Upper lobe of right lung (tissue), 1 donor: ENCODE measurements at regions not wholly inside any gene's neighbourhood (a gene's known extent, or its start where the extent isn't known, plus 50 kb on each side); places are given as distances from the start of the nearest gene placed in this dataset.

ENCODE experiments used
- ATAC-seq: fragments of 200-7000 bp; cut with Tn5 transposase; one replicate; pipeline ENCODE4 v1.9.1; 2020; ENCODE audit warnings: mild to moderate bottlenecking, moderate library complexity
- DNase-seq: peaks from one replicate; pipeline ENCODE4 v3.0.0-alpha.2; 2020
- H3K27ac ChIP-seq: fragments of 200-600 bp; one replicate; pipeline ENCODE4 v1.8.0; 2022
- H3K27me3 ChIP-seq: fragments of 200-600 bp; one replicate; pipeline ENCODE4 v1.8.0; 2022; ENCODE audit warnings: mild to moderate bottlenecking
- H3K36me3 ChIP-seq: fragments of 200-600 bp; one replicate; pipeline ENCODE4 v1.8.0; 2022
- H3K4me1 ChIP-seq: fragments of 200-600 bp; one replicate; pipeline ENCODE4 v1.8.0; 2022
- H3K4me3 ChIP-seq: fragments of 200-600 bp; one replicate; pipeline ENCODE4 v1.8.0; 2022; ENCODE audit warnings: mild to moderate bottlenecking
- H3K9me3 ChIP-seq: fragments of 200-600 bp; one replicate; pipeline ENCODE4 v1.8.0; 2022
- intact Hi-C: fragments of 100-400 bp; cut with DNase I; formaldehyde crosslinking; loops from one replicate; pipeline ENCODE4 v1.11.0; 2022
- TF ChIP-seq, protein P1 (sequence below): fragments of 200-600 bp; IDR thresholded peaks from one replicate; pipeline ENCODE4 v1.8.0; 2022; ENCODE audit warnings: antibody characterized with exemption
- donor health status: DM: no; HTN: yes; CAD: no; lungs with severe emphysema.

DNA sequence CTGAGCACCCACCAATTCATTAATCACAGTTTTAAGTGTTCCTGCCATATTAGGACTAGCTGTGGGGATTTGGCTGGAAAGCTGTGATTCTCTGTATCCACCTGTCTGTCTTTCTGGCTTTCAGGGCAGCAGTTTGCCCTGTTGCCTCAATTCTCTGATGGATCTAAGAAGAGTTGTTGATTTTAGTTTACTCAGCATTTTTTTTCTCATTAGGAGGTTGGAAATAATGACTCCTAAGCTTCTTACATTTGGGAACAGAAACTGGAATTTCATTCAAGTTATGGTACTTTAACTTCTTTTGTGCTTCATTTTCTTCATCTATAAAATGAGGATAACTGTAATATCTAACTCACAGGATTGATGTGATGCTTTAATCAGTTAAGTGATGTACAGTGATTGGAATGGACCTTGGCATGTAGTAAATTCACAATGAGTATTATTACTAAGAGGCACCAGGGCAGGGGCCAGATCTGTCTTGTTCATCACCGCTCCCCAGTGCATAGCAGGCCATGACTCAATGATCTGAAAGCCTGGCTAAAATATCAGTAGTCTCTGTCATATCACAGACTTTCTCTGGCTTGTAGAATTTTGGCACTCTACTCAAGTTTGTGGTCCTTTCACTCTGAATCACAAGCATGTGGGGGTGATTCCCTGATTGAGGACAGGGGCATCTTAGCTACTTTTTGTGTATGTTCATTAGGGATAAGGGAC is 51.4 kb upstream of the GREM2 start:
- TF ChIP-seq, protein P1, sequence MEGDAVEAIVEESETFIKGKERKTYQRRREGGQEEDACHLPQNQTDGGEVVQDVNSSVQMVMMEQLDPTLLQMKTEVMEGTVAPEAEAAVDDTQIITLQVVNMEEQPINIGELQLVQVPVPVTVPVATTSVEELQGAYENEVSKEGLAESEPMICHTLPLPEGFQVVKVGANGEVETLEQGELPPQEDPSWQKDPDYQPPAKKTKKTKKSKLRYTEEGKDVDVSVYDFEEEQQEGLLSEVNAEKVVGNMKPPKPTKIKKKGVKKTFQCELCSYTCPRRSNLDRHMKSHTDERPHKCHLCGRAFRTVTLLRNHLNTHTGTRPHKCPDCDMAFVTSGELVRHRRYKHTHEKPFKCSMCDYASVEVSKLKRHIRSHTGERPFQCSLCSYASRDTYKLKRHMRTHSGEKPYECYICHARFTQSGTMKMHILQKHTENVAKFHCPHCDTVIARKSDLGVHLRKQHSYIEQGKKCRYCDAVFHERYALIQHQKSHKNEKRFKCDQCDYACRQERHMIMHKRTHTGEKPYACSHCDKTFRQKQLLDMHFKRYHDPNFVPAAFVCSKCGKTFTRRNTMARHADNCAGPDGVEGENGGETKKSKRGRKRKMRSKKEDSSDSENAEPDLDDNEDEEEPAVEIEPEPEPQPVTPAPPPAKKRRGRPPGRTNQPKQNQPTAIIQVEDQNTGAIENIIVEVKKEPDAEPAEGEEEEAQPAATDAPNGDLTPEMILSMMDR = no peak
- intact Hi-C loops = no loop called here
- Histone ChIP-seq H3K27ac (no peak overlapping the region), H3K36me3 (no peaks in the 10 kb centered on the region), H3K27me3 (no peaks in the 10 kb centered on the region), H3K4me3 (no peak overlapping the region), H3K4me1 (no peaks in the 10 kb centered on the region), H3K9me3 (no peaks in the 10 kb centered on the region)
- DNase-seq (no peak), ATAC-seq (no peak)
